ENCODE measurements at regions not wholly inside any gene's neighbourhood (a gene's known extent, or its start where the extent isn't known, plus 50 kb on each side); places are given as distances from the start of the nearest gene placed in this dataset.

DNA sequence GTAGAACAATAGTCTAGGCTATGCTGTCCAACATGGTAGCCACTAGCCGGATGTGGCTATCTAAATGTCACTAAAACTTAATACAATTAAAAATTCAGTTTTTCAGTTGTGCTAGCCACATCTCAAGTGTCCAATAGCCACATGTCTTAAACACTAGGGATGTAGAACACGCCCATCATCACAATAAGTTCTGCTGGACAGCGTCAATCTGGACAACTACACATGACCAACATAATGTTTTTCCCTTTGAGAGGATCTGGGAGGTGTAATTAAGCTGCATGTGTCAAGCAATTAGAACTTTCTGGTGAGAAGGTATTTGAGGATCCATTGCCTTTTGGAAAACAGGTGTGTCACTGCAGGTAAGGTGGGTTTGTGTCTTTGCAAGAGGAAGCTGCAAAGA, 424.6 kb upstream of the WWC1 start:
- no peak overlapping the region for H4K91ac ChIP-seq (ENCODE audit: low read depth, low read length)
- no peak overlapping the region for H4K8ac ChIP-seq (ENCODE audit: low read depth, low read length)

DNA sequence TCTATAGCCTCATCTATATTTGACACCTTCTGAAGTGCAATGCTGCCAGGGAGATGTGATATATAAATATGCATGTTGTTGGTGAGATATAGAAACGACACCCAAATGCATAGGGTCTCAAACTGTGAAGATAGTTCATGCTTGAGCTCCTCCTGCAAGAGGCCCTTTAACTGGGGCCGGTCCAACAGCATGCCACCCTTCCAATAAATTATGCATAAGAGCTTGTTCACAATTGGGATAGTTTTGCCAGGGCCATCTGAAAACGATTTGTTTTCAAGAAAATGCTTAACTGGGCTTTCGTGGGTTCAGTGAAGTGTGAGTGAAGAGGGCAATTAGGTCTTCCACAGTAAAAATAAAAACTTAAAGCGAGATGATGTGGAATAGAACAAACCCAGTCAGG, 424.2 kb upstream of the WWC1 start:
- H3K27me3 ChIP-seq (ENCODE audit: insufficient read depth, low read length), result no peaks in the 10 kb centered on the region

More for the DNA sequence above, 424.6 kb upstream of the WWC1 start:
- Histone ChIP-seq H3K23ac (ENCODE audit: low read length) (no peak overlapping the region), H3K27ac (ENCODE audit: low read depth, low read length) (no peak overlapping the region), H3K9me3 (ENCODE audit: insufficient read depth, low read depth, low read length) (no peaks in the 10 kb centered on the region), H4K12ac (ENCODE audit: low read depth, low read length) (no peak overlapping the region), H3K36me3 (ENCODE audit: control insufficient read depth in 1 of 2, insufficient read depth in 2 of 2, low read length in 2 of 2) (no peaks in the 10 kb centered on the region), H2BK120ac (ENCODE audit: insufficient read depth, low read length, poor library complexity) (no peak overlapping the region), H3K79me2 (ENCODE audit: control insufficient read depth, insufficient read depth, low read length, poor library complexity) (no peaks in the 10 kb centered on the region), H3K4me2 (ENCODE audit: low read length) (no peak overlapping the region), H2AFZ (ENCODE audit: insufficient read depth, low read length, poor library complexity) (no peak overlapping the region), H3K4me3 (ENCODE audit: low read depth, low read length) (no peak overlapping the region), H2BK12ac (ENCODE audit: low read length) (no peak overlapping the region), H3K18ac (ENCODE audit: low read length) (no peak overlapping the region), H3K14ac (ENCODE audit: low read length) (no peak overlapping the region), H2AK5ac (ENCODE audit: low read length) (no peak overlapping the region), H2BK5ac (ENCODE audit: low read depth, low read length, poor library complexity) (no peak overlapping the region), H3K4me1 (ENCODE audit: control insufficient read depth in 1 of 2, insufficient read depth in 2 of 2, low read length in 2 of 2) (peaks cover 2 to 3% of the 10 kb centered on the region in 2 experiments), H3K9ac (ENCODE audit: low read length) (no peak overlapping the region), H3K27me3 (ENCODE audit: insufficient read depth, low read length) (no peaks in the 10 kb centered on the region), H3K79me1 (ENCODE audit: low read length) (no peaks in the 10 kb centered on the region), H3K4ac (ENCODE audit: low read depth, low read length) (no peak overlapping the region)
- DNase-seq, result no peak
- WGBS (ENCODE audit: extremely low coverage, insufficient coverage, insufficient read length), result no CpG with 5 or more reads among the region's 3 CpGs

DNA sequence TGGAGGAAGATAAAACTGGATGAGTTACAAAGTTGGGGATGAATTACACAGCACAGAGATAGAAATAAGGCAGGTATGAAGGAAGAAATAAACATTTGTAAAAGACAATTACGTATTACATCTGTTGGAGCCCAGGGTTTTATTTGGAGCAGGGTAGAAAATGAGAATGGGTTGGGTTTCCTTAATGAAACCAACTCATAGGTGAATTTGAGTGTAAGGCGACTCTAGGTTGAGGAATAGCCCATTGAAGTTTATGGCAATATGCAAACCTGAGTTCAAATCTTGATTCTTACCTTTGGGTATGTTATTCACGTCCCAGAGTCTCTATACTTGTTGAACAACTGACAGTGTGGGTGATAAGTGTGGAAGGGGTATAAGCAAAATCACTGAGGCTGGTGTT, 422.3 kb upstream of the WWC1 start:
- Histone ChIP-seq H4K91ac (ENCODE audit: low read depth, low read length) (no peak overlapping the region), H3K18ac (ENCODE audit: low read length) (no peak overlapping the region), H3K4me1 (ENCODE audit: control insufficient read depth in 1 of 2, insufficient read depth in 2 of 2, low read length in 2 of 2) (peaks cover 2 to 3% of the 10 kb centered on the region in 2 experiments), H2BK5ac (ENCODE audit: low read depth, low read length, poor library complexity) (no peak overlapping the region), H2BK12ac (ENCODE audit: low read length) (no peak overlapping the region), H3K79me1 (ENCODE audit: low read length) (no peaks in the 10 kb centered on the region), H3K27me3 (ENCODE audit: insufficient read depth, low read length) (no peaks in the 10 kb centered on the region), H3K14ac (ENCODE audit: low read length) (no peak overlapping the region), H3K4me2 (ENCODE audit: low read length) (no peak overlapping the region), H3K4ac (ENCODE audit: low read depth, low read length) (no peak overlapping the region), H2BK120ac (ENCODE audit: insufficient read depth, low read length, poor library complexity) (no peak overlapping the region), H2AK5ac (ENCODE audit: low read length) (no peak overlapping the region), H3K23ac (ENCODE audit: low read length) (no peak overlapping the region), H3K36me3 (ENCODE audit: control insufficient read depth in 1 of 2, insufficient read depth in 2 of 2, low read length in 2 of 2) (no peaks in the 10 kb centered on the region), H4K8ac (ENCODE audit: low read depth, low read length) (no peak overlapping the region), H3K27ac (ENCODE audit: low read depth, low read length) (no peak overlapping the region), H2AFZ (ENCODE audit: insufficient read depth, low read length, poor library complexity) (no peak overlapping the region), H3K4me3 (ENCODE audit: low read depth, low read length) (no peak overlapping the region), H4K12ac (ENCODE audit: low read depth, low read length) (no peak overlapping the region), H3K9ac (ENCODE audit: low read length) (no peak overlapping the region), H3K79me2 (ENCODE audit: control insufficient read depth, insufficient read depth, low read length, poor library complexity) (no peaks in the 10 kb centered on the region), H3K9me3 (ENCODE audit: insufficient read depth, low read depth, low read length) (no peaks in the 10 kb centered on the region)
- WGBS (ENCODE audit: extremely low coverage, insufficient coverage, insufficient read length), result no CpG with 5 or more reads among the region's 3 CpGs
- DNase-seq, result no peak

More for the DNA sequence above, 424.2 kb upstream of the WWC1 start:
- Histone ChIP-seq H4K8ac (ENCODE audit: low read depth, low read length) (no peak overlapping the region), H3K9me3 (ENCODE audit: insufficient read depth, low read depth, low read length) (no peaks in the 10 kb centered on the region), H3K36me3 (ENCODE audit: control insufficient read depth in 1 of 2, insufficient read depth in 2 of 2, low read length in 2 of 2) (no peaks in the 10 kb centered on the region), H3K4me2 (ENCODE audit: low read length) (no peak overlapping the region), H3K79me2 (ENCODE audit: control insufficient read depth, insufficient read depth, low read length, poor library complexity) (no peaks in the 10 kb centered on the region), H2AFZ (ENCODE audit: insufficient read depth, low read length, poor library complexity) (no peak overlapping the region), H4K91ac (ENCODE audit: low read depth, low read length) (no peak overlapping the region), H2BK12ac (ENCODE audit: low read length) (no peak overlapping the region), H3K4ac (ENCODE audit: low read depth, low read length) (no peak overlapping the region), H2BK120ac (ENCODE audit: insufficient read depth, low read length, poor library complexity) (no peak overlapping the region), H2BK5ac (ENCODE audit: low read depth, low read length, poor library complexity) (no peak overlapping the region), H2AK5ac (ENCODE audit: low read length) (no peak overlapping the region), H3K23ac (ENCODE audit: low read length) (no peak overlapping the region), H4K12ac (ENCODE audit: low read depth, low read length) (no peak overlapping the region), H3K9ac (ENCODE audit: low read length) (no peak overlapping the region), H3K4me1 (ENCODE audit: control insufficient read depth in 1 of 2, insufficient read depth in 2 of 2, low read length in 2 of 2) (peaks cover 2 to 3% of the 10 kb centered on the region in 2 experiments), H3K18ac (ENCODE audit: low read length) (no peak overlapping the region), H3K4me3 (ENCODE audit: low read depth, low read length) (no peak overlapping the region), H3K79me1 (ENCODE audit: low read length) (no peaks in the 10 kb centered on the region), H3K14ac (ENCODE audit: low read length) (no peak overlapping the region), H3K27ac (ENCODE audit: low read depth, low read length) (no peak overlapping the region)
- WGBS (ENCODE audit: extremely low coverage, insufficient coverage, insufficient read length), result no CpG with 5 or more reads among the region's 5 CpGs
- DNase-seq, result no peak

DNA sequence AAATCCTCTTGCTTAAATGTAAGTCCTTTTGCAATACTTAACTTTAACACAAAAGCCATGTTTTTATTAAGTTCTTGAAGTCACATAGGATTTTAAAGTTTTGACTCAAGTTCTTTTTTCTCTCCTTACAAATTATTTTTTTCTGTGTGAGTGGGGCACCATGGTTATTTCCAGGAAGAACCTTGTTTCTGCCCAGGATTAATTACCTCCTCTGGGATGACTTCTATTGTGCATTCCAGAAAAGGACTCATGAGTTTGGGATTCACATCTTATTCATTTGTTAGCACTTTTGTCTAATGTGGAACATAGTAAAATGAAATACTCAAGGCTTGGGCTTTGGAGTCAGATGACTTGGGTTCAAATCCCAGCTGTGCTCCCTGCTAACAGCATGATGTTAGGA, 421.4 kb upstream of the WWC1 start:
- H3K4me2 ChIP-seq (ENCODE audit: low read length), result no peak overlapping the region
- H2BK5ac ChIP-seq (ENCODE audit: low read depth, low read length, poor library complexity), result no peak overlapping the region
- H3K4ac ChIP-seq (ENCODE audit: low read depth, low read length), result no peak overlapping the region
- H3K4me3 ChIP-seq (ENCODE audit: low read depth, low read length), result no peak overlapping the region
- peaks cover 2 to 3% of the 10 kb centered on the region in 2 experiments for H3K4me1 ChIP-seq (ENCODE audit: control insufficient read depth in 1 of 2, insufficient read depth in 2 of 2, low read length in 2 of 2)
- no peak overlapping the region for H2AFZ ChIP-seq (ENCODE audit: insufficient read depth, low read length, poor library complexity)
- no peak overlapping the region for H4K91ac ChIP-seq (ENCODE audit: low read depth, low read length)
- no peak overlapping the region for H2BK12ac ChIP-seq (ENCODE audit: low read length)
- no peaks in the 10 kb centered on the region for H3K79me2 ChIP-seq (ENCODE audit: control insufficient read depth, insufficient read depth, low read length, poor library complexity)
- no peak overlapping the region for H3K27ac ChIP-seq (ENCODE audit: low read depth, low read length)
- no peak overlapping the region for H3K14ac ChIP-seq (ENCODE audit: low read length)
- H3K23ac ChIP-seq (ENCODE audit: low read length), result no peak overlapping the region
- H3K9ac ChIP-seq (ENCODE audit: low read length), result no peak overlapping the region
- H2BK120ac ChIP-seq (ENCODE audit: insufficient read depth, low read length, poor library complexity), result no peak overlapping the region
- no peak overlapping the region for H4K12ac ChIP-seq (ENCODE audit: low read depth, low read length)
- H3K36me3 ChIP-seq (ENCODE audit: control insufficient read depth in 1 of 2, insufficient read depth in 2 of 2, low read length in 2 of 2), result no peaks in the 10 kb centered on the region
- H3K79me1 ChIP-seq (ENCODE audit: low read length), result no peaks in the 10 kb centered on the region
- H3K27me3 ChIP-seq (ENCODE audit: insufficient read depth, low read length), result no peaks in the 10 kb centered on the region
- no peak overlapping the region for H3K18ac ChIP-seq (ENCODE audit: low read length)
- no peaks in the 10 kb centered on the region for H3K9me3 ChIP-seq (ENCODE audit: insufficient read depth, low read depth, low read length)
- no peak overlapping the region for H2AK5ac ChIP-seq (ENCODE audit: low read length)
- H4K8ac ChIP-seq (ENCODE audit: low read depth, low read length), result no peak overlapping the region
- DNase-seq, result no peak

Measured in trophoblast cell (in vitro differentiated cells and primary cell).